Right lobe of liver (tissue), 6 donors: ENCODE measurements at regions not wholly inside any gene's neighbourhood (a gene's known extent, or its start where the extent isn't known, plus 50 kb on each side); places are given as distances from the start of the nearest gene placed in this dataset.

Source experiments
- ATAC-seq, 4 donors: fragments of 200-7000 bp; cut with Tn5 transposase; one replicate each; pipeline ENCODE4 v1.9.1; 2020; ENCODE audit warnings: mild to moderate bottlenecking in 4 of 4, moderate library complexity in 4 of 4
- DNase-seq, 3 donors: peaks; one replicate each; pipeline ENCODE4 v3.0.0-alpha.2; 2020
- H3K27ac ChIP-seq, 3 donors: fragments of 200-600 bp; one replicate each; pipeline ENCODE4 v1.8.0; 2022
- H3K27me3 ChIP-seq, 2 donors: fragments of 200-600 bp; one replicate each; pipeline ENCODE4 v1.8.0; 2022
- H3K36me3 ChIP-seq, 4 donors: fragments of 200-600 bp; sonication (generic) in 1 of 4; one replicate each; pipeline versions ENCODE4 v1.5.1 to v1.8.0; 2017 to 2022; ENCODE audit warnings: control low read depth in 1 of 4
- H3K4me1 ChIP-seq, 4 donors: fragments of 200-600 bp; sonication (generic) in 1 of 4; one replicate each; pipeline versions ENCODE4 v1.5.1 to v1.8.0; 2017 to 2022; ENCODE audit warnings: control low read depth in 1 of 4
- H3K4me3 ChIP-seq, 3 donors: fragments of 200-600 bp; one replicate each; pipeline ENCODE4 v1.8.0; 2022
- H3K9me3 ChIP-seq, 4 donors: fragments of 200-600 bp; sonication (generic) in 1 of 4; one replicate each; pipeline versions ENCODE4 v1.5.1 to v1.8.0; 2017 to 2022; ENCODE audit warnings: control low read depth in 1 of 4
- POLR2A ChIP-seq: fragments of 450-650 bp; IDR thresholded peaks from one replicate; pipeline ENCODE4 v1.6.1; 2017; ENCODE audit warnings: antibody characterized with exemption, mild to moderate bottlenecking
- WGBS: methylation state at CpG from one replicate; pipeline ENCODE4 v1.1.6; 2018; ENCODE audit warnings: low coverage, low lambda C conversion rate; ENCODE audit not compliant: insufficient coverage; ENCODE audit errors: missing lambda C conversion rate; 5-methylcytosine and 5-hydroxymethylcytosine counted together
- intact Hi-C, 2 donors: fragments of 100-400 bp; cut with DNase I; formaldehyde crosslinking; loops; one replicate each; pipeline versions ENCODE4 v1.11.2 to v1.14.1; 2022
- TF ChIP-seq, protein P1 (sequence below), 4 donors: fragments of 200-600 bp in 3 of 4; fragments of 450-650 bp in 1 of 4; IDR thresholded peaks; one replicate each; pipeline versions ENCODE4 v1.5.1 to v1.8.0; 2016 to 2022; ENCODE audit warnings: antibody characterized with exemption in 4 of 4, mild to moderate bottlenecking in 2 of 4
- donor health status: DM: no; HTN: yes; CAD: no.
- donor health status: DM: no; HTN: no; CAD: no.
- donor health status: DM: no; HTN: no; CAD: no.
- donor health status: DM: no; HTN: yes; CAD: no.
- donor health status: DM: no; HTN: yes; CAD: no.

DNA sequence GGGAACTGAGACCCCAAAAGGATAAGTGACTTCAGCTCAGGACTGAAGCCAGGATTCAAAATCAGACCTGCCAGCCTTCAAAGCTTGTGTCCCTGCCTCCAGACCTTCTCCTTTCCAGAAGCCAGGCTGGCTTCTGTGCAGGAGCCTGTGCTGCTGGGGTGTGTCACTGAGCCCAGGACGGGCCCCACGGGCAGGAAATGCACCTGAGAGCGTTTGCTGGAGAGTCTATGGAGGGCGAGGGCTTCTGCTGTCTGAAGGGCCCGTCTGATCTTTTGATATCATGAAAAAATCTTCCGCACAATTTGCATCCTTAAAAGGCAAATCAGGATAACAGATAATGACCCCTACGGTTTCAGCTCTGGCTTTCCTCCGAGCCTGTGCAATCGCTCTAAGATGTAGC lies 125.4 kb downstream of the FAM43A start:
- WGBS, result 76% methylated on average over 2 of the region's 9 CpGs
- DNase-seq, result peak in 1 of 3 donors; percentile 27
- H3K4me1 ChIP-seq, result no peaks in the 10 kb centered on the region

DNA sequence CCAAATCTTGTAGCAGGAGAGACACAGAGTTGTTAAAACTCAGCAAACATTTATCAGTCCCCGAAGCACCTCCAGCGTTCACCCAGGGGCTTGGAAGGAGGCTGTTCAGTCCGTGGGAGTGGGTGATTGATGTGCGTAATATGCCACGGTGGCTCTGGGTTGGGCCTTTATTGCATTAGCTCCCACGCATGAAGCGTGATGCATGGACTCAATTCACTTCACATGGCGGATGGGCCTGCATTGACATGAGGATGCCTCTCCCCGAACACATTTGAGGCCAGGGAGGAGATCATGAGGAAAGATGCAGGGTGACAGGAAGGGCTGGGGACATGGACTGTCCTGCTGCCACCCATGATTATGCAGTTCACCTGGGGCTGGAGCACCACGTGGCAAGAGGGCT lies 126.5 kb downstream of the FAM43A start:
- Histone ChIP-seq H3K4me1 (no peaks in the 10 kb centered on the region), H3K27ac (no peak overlapping the region), H3K36me3 (no peaks in the 10 kb centered on the region), H3K4me3 (no peak overlapping the region), H3K9me3 (no peaks in the 10 kb centered on the region), H3K27me3 (no peaks in the 10 kb centered on the region)
- TF ChIP-seq POLR2A, result no peak
- TF ChIP-seq, protein P1, sequence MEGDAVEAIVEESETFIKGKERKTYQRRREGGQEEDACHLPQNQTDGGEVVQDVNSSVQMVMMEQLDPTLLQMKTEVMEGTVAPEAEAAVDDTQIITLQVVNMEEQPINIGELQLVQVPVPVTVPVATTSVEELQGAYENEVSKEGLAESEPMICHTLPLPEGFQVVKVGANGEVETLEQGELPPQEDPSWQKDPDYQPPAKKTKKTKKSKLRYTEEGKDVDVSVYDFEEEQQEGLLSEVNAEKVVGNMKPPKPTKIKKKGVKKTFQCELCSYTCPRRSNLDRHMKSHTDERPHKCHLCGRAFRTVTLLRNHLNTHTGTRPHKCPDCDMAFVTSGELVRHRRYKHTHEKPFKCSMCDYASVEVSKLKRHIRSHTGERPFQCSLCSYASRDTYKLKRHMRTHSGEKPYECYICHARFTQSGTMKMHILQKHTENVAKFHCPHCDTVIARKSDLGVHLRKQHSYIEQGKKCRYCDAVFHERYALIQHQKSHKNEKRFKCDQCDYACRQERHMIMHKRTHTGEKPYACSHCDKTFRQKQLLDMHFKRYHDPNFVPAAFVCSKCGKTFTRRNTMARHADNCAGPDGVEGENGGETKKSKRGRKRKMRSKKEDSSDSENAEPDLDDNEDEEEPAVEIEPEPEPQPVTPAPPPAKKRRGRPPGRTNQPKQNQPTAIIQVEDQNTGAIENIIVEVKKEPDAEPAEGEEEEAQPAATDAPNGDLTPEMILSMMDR (IDR thresholded peaks at IDR 0.05), result no peak
- 77% methylated on average over 8 of the region's 10 CpGs for WGBS
- DNase-seq (peak in 1 of 3 donors; percentile 16), ATAC-seq (no peak)
- intact Hi-C loops, result no loop called here

More for the DNA sequence above, 125.4 kb downstream of the FAM43A start:
- Histone ChIP-seq H3K4me3 (no peak overlapping the region), H3K27me3 (no peaks in the 10 kb centered on the region), H3K27ac (no peak overlapping the region), H3K9me3 (no peaks in the 10 kb centered on the region), H3K36me3 (no peaks in the 10 kb centered on the region)
- no peak for TF ChIP-seq POLR2A
- TF ChIP-seq, protein P1 (IDR thresholded peaks at IDR 0.05), result no peak
- ATAC-seq, result no peak
- intact Hi-C loops, result no loop called here

DNA sequence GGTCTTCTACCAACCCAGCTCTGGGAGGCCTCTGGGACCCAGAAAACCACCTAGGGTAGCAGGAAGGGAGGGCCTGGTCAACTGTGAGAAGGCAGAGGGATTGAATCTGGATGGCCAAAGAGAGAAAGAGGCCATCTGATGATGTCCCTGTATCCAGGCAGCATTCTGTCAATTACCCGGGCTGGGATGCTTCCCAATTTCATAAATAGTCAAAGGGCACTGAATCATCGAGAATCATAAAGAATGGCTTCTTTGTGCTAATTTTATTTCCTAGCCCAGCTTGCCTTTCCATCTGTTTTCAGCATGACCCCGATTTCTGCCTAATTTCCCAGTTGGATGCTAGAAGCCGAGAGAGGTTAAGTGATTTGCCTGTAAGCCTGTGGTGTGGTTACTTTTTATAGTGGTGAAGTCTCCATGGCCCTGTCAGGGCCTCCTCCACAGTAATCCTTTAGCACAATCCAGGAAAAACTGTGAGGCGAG lies 129.2 kb downstream of the FAM43A start:
- Histone ChIP-seq H3K4me3 (no peak overlapping the region), H3K9me3 (no peaks in the 10 kb centered on the region), H3K27me3 (no peaks in the 10 kb centered on the region), H3K36me3 (no peaks in the 10 kb centered on the region), H3K27ac (no peak overlapping the region), H3K4me1 (no peaks in the 10 kb centered on the region)
- no peak for ATAC-seq
- TF ChIP-seq POLR2A, result no peak
- TF ChIP-seq, protein P1 (IDR thresholded peaks at IDR 0.05), result no peak
- no peak for DNase-seq
- 66% methylated on average over 5 of the region's 5 CpGs for WGBS
- intact Hi-C loops, result no loop called here

DNA sequence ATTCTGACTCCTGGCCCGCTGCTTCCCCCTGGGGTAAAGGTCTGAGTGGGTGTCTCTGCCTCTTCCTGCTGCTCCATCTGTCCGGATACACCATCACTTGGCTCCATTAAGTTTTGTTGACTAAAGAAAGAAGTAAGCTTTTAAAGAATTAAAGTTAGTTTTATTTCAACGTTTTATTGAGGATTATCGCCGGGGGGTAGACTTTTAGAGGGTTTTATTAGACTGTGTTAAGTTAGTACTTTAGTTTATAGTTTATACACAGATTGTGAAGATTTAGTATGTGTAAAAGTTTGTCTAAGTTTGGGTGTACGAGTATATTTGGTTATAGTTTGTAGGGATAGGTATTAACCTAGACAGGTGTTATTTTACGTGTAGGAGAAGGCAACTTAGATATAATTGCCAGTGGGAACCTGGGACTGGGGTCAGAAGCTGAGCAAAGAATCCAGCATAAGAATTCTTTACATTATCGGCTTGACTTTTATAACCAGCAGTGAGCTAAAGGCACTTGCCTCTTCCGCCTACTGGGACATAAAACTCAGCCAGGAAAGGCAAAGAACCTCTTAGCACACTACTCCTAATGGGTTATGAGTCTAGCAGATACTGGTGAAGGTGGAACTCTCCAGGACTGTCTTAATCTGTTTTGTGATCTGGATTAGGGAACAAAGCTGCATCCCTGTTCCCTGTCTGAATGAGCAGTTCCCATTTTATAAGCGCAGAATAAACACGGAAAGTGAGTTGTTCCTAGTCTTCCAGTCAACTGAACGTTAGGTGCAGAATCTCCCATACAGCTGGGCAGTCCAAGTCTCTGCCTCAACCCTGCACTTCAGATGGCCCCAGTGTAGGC lies 131.3 kb downstream of the FAM43A start:
- Histone ChIP-seq H3K4me1 (no peaks in the 10 kb centered on the region), H3K9me3 (no peaks in the 10 kb centered on the region), H3K27ac (no peak overlapping the region), H3K4me3 (no peak overlapping the region), H3K27me3 (no peaks in the 10 kb centered on the region), H3K36me3 (no peaks in the 10 kb centered on the region)
- TF ChIP-seq, protein P1 (IDR thresholded peaks at IDR 0.05), result no peak
- no peak for TF ChIP-seq POLR2A
- WGBS, result 80% methylated on average over 9 of the region's 12 CpGs
- DNase-seq (no peak), ATAC-seq (peak in 1 of 4 donors; percentile 14)
- intact Hi-C loops, result no loop called here
